ENCODE measurements at regions not wholly inside any gene's neighbourhood (a gene's known extent, or its start where the extent isn't known, plus 50 kb on each side); places are given as distances from the start of the nearest gene placed in this dataset.

GRCh38 chr2:217625557-217626169 is 377.1 kb downstream of the TNS1 start:
- no peak for DNase-seq (ENCODE audit: low read depth, low spot score)

GRCh38 chr2:217623281-217623912 is 379.4 kb downstream of the TNS1 start:
- DNase-seq (ENCODE audit: low read depth, low spot score) = no peak

DNA sequence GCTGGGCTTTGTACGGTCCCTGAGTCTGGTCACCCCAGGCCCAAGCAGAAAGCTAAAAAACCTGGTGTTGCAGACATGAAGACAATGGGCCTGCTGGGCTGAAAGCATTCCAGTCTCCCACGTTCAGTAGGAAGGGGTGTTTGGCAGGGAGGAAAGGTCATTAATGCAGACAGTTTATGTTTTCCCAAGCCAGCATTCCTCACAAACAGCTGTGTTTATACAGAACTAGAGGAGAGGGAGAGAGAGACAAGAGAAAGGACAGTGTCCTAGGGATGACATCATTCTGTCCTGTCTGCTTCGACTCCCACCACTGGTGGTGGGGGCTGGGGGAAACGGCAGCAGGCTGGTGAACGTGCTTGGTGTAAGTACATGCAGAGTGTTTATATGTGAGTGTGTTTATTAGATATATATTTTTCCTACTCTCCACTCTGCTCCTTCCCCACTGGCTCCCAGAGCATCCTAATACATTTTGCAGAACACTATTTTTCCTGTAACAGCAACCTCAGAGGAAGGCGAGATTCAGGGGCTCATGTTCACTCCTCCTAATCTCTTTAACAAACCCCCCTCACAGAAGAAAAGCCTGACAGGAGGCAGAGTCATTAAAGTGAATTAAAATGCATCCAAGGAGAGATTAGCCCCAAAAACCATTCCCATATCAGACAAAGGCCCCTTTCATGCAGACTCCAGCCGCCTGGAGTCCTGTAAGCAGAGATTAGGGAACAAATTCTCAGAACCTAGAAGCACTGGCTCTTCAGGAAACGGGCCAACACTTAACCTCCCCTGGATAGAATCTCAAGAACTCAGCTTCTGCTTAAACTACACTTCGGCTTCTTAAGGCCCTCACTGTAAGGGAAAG is 380.4 kb downstream of the TNS1 start:
- DNase-seq (ENCODE audit: low read depth, low spot score) = no peak

DNA sequence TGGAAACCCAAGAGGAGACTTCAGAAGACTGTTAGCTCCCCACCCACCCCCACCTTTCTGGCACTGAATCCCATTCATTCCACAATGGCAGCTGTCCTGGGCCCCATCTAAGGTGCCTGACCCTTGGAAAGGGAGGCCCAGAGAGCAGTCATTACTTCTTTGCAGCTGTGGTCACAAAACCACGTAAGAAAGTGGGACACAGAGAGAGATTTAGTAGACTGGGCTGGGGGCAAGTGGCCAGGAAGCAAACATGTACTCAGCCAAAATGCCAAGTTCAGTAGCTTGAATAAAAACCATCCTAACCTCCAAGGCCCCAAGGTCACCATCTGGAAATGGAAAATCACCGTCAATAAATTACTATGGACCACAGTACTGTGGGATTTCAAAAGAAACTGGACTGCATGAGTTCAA is 381.4 kb downstream of the TNS1 start:
- no peak for DNase-seq (ENCODE audit: low read depth, low spot score)

DNA sequence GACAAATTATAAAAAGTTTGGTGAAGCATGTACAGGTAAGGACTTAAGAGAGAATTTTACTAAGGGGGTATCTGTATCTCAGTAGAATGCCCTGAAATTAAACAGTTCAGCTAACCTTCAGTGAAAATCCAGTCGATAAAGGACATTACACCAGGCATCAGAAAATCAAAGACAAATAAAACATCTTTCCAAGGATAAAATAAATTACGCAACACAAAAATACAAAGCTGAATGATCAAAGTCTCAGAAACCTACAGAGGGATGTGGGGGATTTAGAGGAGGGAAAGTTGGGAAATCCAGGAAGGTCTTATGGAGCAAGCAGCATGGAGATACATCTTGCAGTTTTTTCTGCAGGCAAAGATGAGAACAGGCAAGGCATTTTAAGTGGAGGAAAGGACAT is 384.1 kb downstream of the TNS1 start:
- DNase-seq (ENCODE audit: low read depth, low spot score) = no peak

GRCh38 chr2:217617616-217618022 is 385.2 kb downstream of the TNS1 start:
- DNase-seq (ENCODE audit: low read depth, low spot score) = no peak

DNA sequence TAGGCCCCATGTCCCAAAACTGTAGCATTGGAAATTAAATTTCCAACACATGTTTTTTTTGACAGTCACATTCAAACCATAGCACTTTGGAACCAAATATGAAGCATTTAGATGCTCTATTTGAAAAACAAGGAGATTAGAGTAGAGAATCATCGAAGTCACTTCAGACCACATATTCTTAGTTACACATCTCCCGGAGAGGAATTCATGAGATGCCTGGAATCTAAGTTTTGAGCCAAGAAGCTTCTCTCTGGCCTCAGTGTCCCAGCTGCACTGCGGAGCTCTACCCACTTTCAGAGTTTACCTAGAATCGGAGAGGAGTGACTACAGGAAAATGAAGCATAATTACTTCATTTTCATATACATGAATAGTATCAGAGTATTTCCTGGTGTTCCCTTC is 385.9 kb downstream of the TNS1 start:
- no peak for DNase-seq (ENCODE audit: low read depth, low spot score)

GRCh38 chr2:217615171-217615570 is 387.6 kb downstream of the TNS1 start:
- DNase-seq (ENCODE audit: low read depth, low spot score) = no peak

- no peak for DNase-seq (ENCODE audit: low read depth, low spot score)
Measured at GRCh38 chr2:217614498-217614897, 388.3 kb downstream of the TNS1 start.

DNA sequence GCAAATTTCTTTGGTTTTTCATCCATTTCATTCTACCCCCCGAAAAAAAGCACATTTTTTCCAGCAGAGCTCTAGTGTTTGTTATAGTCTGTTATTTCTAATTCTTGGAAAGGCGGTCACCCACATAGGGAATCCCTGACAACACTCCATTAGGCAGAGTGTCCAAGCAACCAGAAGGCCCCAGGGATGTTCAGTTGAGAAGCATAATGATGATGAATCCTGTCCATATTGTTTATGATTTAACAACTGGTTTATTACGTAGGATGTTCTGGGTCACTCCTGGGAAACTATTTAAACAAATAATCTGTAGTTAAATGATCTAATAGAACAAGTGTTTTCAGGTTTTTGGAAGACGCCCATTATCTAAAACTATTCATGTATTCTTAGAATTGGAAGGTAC is 388.7 kb downstream of the TNS1 start:
- no peak for DNase-seq (ENCODE audit: low read depth, low spot score)

- DNase-seq (ENCODE audit: low read depth, low spot score) = no peak
Measured at GRCh38 chr2:217612920-217613319, 389.9 kb downstream of the TNS1 start.

DNA sequence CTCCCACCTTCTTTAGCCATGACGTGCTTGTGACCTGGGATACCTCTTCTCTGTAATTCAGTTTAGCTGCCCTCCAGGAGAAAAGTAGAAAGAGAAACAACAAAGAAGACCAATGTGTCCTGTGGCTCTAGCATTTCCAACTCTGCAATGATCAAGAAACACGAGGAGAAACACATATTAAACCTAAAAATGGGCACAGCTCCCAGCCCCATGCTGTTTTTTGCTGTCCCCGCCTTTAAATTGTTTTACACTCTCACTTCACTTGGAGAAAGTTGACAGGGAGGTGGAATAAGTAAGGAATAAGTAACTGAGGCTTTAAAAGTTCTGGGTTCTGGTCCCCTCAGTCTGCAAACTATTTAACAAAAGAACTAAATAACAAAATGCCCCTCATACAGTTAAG is 390.6 kb downstream of the TNS1 start:
- no peak for DNase-seq (ENCODE audit: low read depth, low spot score)

DNA sequence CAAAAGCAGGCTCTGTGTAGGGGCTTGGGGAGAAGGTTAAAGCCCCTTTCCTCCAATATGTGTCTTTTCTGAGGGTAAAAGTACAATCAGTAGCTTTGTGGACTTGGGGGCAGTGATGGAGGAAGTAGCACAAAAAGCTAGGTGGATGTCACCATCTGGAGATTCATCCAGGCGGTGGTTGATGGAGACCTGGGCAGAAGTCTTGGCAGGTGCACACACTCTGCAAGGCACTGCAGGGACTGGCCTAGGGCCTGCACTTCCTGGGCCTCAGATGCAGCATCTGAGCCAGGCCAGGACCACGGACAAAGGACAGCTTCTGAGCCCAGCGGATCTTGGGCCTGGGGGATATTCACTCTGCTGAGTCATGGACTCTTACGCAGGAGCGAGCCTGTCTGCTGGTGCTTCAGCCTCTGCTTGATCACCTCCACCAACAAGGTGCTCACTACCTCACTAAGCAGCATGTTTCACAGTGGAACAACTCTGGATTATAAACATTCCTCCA is 391.1 kb downstream of the TNS1 start:
- no peak for DNase-seq (ENCODE audit: low read depth, low spot score)

- DNase-seq (ENCODE audit: low read depth, low spot score) = no peak
Measured at GRCh38 chr2:217611056-217611455, 391.7 kb downstream of the TNS1 start.

GRCh38 chr2:217610401-217610814 is 392.4 kb downstream of the TNS1 start:
- DNase-seq (ENCODE audit: low read depth, low spot score) = peak; percentile 10

DNA sequence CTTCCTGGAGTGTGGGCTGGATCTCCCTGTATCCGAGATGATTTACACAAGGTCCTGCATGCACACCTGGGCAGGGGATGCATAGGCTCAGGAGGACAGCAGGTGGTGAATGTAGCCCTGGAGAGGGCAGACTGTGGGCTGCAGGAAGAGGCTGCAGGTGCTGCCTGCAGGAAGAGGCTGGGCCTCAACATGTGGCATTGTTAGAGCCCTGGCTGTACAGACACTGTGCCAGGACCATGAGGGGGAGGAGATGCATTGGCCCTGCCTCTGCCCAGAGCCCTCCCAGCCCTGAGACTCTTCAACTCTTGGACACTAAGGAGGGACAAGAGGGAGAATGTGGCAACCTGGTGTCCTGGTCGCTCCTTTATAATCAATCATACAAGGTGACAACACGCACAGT is 392.8 kb downstream of the TNS1 start:
- DNase-seq (ENCODE audit: low read depth, low spot score) = no peak

DNA sequence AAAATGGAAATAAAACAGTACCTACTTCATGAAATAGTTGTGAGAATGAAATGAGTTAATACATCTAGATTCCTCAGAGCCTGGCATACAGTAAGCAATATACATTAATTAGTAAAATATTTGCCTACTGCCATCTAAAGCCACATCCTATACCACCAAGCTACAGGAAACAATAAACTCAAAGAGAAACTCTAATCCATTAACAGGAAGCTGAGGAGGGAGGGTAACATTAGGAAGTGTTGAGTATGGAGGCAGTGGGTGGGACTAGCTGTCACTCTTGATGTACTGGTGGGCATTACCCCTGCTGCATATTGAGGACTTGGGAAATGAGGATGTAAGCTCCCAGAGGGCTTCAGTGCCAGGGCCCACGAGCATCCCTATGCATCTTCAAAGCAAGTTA is 396.5 kb downstream of the TNS1 start:
- DNase-seq (ENCODE audit: low read depth, low spot score) = no peak

- no peak for DNase-seq (ENCODE audit: low read depth, low spot score)
Measured at GRCh38 chr2:217604527-217605194, 398.1 kb downstream of the TNS1 start.

- DNase-seq (ENCODE audit: low read depth, low spot score) = no peak
Measured at GRCh38 chr2:217601601-217602000, 401.2 kb downstream of the TNS1 start.

DNA sequence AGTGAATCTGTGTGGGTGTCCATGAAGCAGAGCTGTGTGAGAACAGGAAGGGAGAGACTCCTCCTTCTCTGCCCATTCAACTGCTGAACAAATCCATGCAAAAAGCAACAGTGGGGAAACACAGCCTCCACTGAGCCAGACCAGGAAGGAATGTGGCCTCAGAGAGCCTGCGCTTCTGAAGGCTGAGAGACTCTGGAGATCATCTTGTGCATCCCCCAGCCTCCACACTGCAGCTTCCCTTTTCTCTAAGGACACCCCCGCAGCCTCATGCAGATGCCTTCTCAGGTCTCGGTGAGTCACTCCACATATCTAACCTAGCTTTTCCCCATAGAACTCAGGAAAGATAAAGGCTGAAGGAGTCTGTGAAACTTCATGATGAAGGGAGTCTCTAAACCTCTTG is 402.9 kb downstream of the TNS1 start:
- DNase-seq (ENCODE audit: low read depth, low spot score) = no peak

DNA sequence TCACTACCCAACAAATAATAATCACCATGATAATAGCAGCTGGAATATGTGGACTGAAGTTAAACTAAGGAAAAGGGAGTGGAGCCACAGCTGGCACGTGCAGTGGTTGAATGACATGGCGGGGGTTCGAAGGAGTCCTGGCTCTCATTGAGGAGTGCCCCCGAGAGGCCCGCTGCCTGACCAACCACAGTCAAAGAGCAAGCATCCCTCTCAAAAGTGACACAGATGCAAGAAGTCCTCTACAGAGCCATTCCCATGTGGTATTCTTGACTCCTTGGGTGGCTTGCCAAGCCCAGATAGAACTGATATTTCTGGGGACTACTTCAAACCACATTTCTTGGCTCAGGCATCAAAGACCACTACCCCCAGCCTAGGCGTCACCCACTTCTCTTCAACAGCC is 405.1 kb downstream of the TNS1 start:
- DNase-seq (ENCODE audit: low read depth, low spot score) = no peak

DNA sequence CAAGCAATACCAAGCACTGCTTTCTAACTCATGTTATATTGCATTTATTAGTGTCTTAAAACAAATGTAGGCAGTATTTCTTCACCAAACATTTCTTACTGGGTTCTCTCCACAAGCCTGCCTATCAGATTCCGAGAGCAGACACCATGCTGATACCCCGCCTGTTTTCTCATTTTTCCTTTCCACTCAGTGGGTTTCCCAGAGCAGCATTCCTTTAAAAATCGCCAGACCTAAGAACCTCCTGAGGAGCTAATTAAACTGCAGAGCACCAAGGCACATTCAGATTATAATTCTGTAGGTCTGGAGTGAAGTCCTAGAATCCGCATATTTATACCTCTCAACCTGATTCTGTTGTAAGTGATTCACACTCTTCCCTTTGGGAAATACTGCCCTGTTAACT is 405.6 kb downstream of the TNS1 start:
- DNase-seq (ENCODE audit: low read depth, low spot score) = no peak
